ENCODE measurements at regions not wholly inside any gene's neighbourhood (a gene's known extent, or its start where the extent isn't known, plus 50 kb on each side); places are given as distances from the start of the nearest gene placed in this dataset.

- H3K27ac Mint-ChIP-seq: no peak overlapping the region
- no peak for TF ChIP-seq CTCF (IDR thresholded peaks at IDR 0.05)
- 91% methylated on average over 12 of the region's 12 CpGs for WGBS (ENCODE audit: insufficient coverage)
- peaks cover 17 to 35% of the 10 kb centered on the region in 2 donors for H3K27me3 Mint-ChIP-seq (ENCODE audit: low read depth in 2 of 2)
- H3K4me3 Mint-ChIP-seq: no peak overlapping the region
- intact Hi-C loops (cut with micrococcal nuclease): loop anchor here (10.0 kb wide), 2 partner anchors 267 to 647 kb away; no protein-coding TSS in a partner anchor
- peaks cover 10% of the 10 kb centered on the region for H3K4me1 ChIP-seq (ENCODE audit: control insufficient read depth, insufficient read depth, low read length)
- peaks cover 0 to 5% of the 10 kb centered on the region in 2 donors for H3K4me1 Mint-ChIP-seq
- no peaks in the 10 kb centered on the region for H3K9me3 Mint-ChIP-seq
- DNase-seq (no peak), ATAC-seq (no peak)
- no peak overlapping the region for H3K4me3 ChIP-seq (ENCODE audit: low read length)
- no peak overlapping the region for H3K27ac ChIP-seq (ENCODE audit: low read length)
- H3K36me3 ChIP-seq (ENCODE audit: control insufficient read depth, insufficient read depth, low read length): no peaks in the 10 kb centered on the region
- H3K27me3 ChIP-seq (ENCODE audit: control insufficient read depth, insufficient read depth, low read length): peaks cover 8% of the 10 kb centered on the region
- H3K36me3 Mint-ChIP-seq: no peaks in the 10 kb centered on the region
- H3K9me3 ChIP-seq (ENCODE audit: control insufficient read depth, insufficient read depth, low read length): no peaks in the 10 kb centered on the region
Observed at GRCh38 chrX:39817754-39818470, 279.8 kb downstream of the BCOR start.

GRCh38 chrX:39818750-39819149 lies 279.0 kb downstream of the BCOR start:
- Mint-ChIP-seq H3K4me3 (no peak overlapping the region), H3K9me3 (no peaks in the 10 kb centered on the region), H3K27ac (no peak overlapping the region), H3K27me3 (ENCODE audit: low read depth in 2 of 2) (peaks cover 21 to 38% of the 10 kb centered on the region in 2 donors), H3K36me3 (no peaks in the 10 kb centered on the region), H3K4me1 (peaks cover 3 to 7% of the 10 kb centered on the region in 2 donors)
- no peak for ATAC-seq
- Histone ChIP-seq H3K9me3 (ENCODE audit: control insufficient read depth, insufficient read depth, low read length) (no peaks in the 10 kb centered on the region), H3K4me3 (ENCODE audit: low read length) (no peak overlapping the region), H3K27me3 (ENCODE audit: control insufficient read depth, insufficient read depth, low read length) (peaks cover 8% of the 10 kb centered on the region), H3K4me1 (ENCODE audit: control insufficient read depth, insufficient read depth, low read length) (peaks cover 11% of the 10 kb centered on the region), H3K36me3 (ENCODE audit: control insufficient read depth, insufficient read depth, low read length) (no peaks in the 10 kb centered on the region), H3K27ac (ENCODE audit: low read length) (no peak overlapping the region)
- DNase-seq: no peak
- whole genome bisulfite sequencing (ENCODE audit: insufficient coverage): 54% methylated on average over 7 of the region's 7 CpGs
- intact Hi-C loops (cut with micrococcal nuclease): loop anchor here (10.0 kb wide), 2 partner anchors 266 to 646 kb away; no protein-coding TSS in a partner anchor
- no peak for TF ChIP-seq CTCF (IDR thresholded peaks at IDR 0.05)

GRCh38 chrX:39819921-39820849 lies 277.6 kb downstream of the BCOR start:
- no peak for ATAC-seq
- Histone ChIP-seq H3K27me3 (ENCODE audit: control insufficient read depth, insufficient read depth, low read length) (peaks cover 8% of the 10 kb centered on the region), H3K4me1 (ENCODE audit: control insufficient read depth, insufficient read depth, low read length) (peaks cover 12% of the 10 kb centered on the region), H3K9me3 (ENCODE audit: control insufficient read depth, insufficient read depth, low read length) (no peaks in the 10 kb centered on the region), H3K36me3 (ENCODE audit: control insufficient read depth, insufficient read depth, low read length) (no peaks in the 10 kb centered on the region), H3K27ac (ENCODE audit: low read length) (no peak overlapping the region), H3K4me3 (ENCODE audit: low read length) (no peak overlapping the region)
- Mint-ChIP-seq H3K36me3 (no peaks in the 10 kb centered on the region), H3K27me3 (ENCODE audit: low read depth in 2 of 2) (peaks cover 28 to 38% of the 10 kb centered on the region in 2 donors), H3K27ac (no peak overlapping the region), H3K4me3 (peak overlapping the region; percentile 86), H3K9me3 (no peaks in the 10 kb centered on the region), H3K4me1 (peaks cover 9% of the 10 kb centered on the region in 2 donors)
- 70% methylated on average over 20 of the region's 34 CpGs for WGBS (ENCODE audit: insufficient coverage)
- DNase-seq: peak in 1 of 2 donors; percentile 6
- no peak for TF ChIP-seq CTCF (IDR thresholded peaks at IDR 0.05)
- intact Hi-C loops (cut with micrococcal nuclease): loop anchor here (10.0 kb wide), 2 partner anchors 265 to 645 kb away; no protein-coding TSS in a partner anchor

All from natural killer cell (primary cell).